ENCODE measurements at regions not wholly inside any gene's neighbourhood (a gene's known extent, or its start where the extent isn't known, plus 50 kb on each side); places are given as distances from the start of the nearest gene placed in this dataset.
"Not testable (repeated sequence)": the region's sequence is repeated elsewhere in the genome, so short reads cannot be mapped to it uniquely, and the experiment has no call there.

- no peak overlapping the region for H2BK12ac ChIP-seq (ENCODE audit: low read length)
- no peak overlapping the region for H3K4me2 ChIP-seq (ENCODE audit: low read length)
- H3K36me3 ChIP-seq (ENCODE audit: control insufficient read depth in 1 of 2, insufficient read depth in 2 of 2, low read length in 2 of 2): no peaks in the 10 kb centered on the region
- no peak overlapping the region for H4K91ac ChIP-seq (ENCODE audit: low read depth, low read length)
- no peak overlapping the region for H4K8ac ChIP-seq (ENCODE audit: low read depth, low read length)
- H3K23ac ChIP-seq (ENCODE audit: low read length): no peak overlapping the region
- no peaks in the 10 kb centered on the region for H3K4me1 ChIP-seq (ENCODE audit: control insufficient read depth in 1 of 2, insufficient read depth in 2 of 2, low read length in 2 of 2)
- no peak overlapping the region for H2BK120ac ChIP-seq (ENCODE audit: insufficient read depth, low read length, poor library complexity)
- no peaks in the 10 kb centered on the region for H3K9me3 ChIP-seq (ENCODE audit: insufficient read depth, low read depth, low read length)
- no CpG with 5 or more reads among the region's 2 CpGs for WGBS (ENCODE audit: extremely low coverage, insufficient coverage, insufficient read length)
- no peak overlapping the region for H2AFZ ChIP-seq (ENCODE audit: insufficient read depth, low read length, poor library complexity)
- H3K18ac ChIP-seq (ENCODE audit: low read length): no peak overlapping the region
- H3K4me3 ChIP-seq (ENCODE audit: low read depth, low read length): no peak overlapping the region
- H3K4ac ChIP-seq (ENCODE audit: low read depth, low read length): no peak overlapping the region
- no peak overlapping the region for H3K14ac ChIP-seq (ENCODE audit: low read length)
- no peak overlapping the region for H2BK5ac ChIP-seq (ENCODE audit: low read depth, low read length, poor library complexity)
- DNase-seq: no peak
- H3K27ac ChIP-seq (ENCODE audit: low read depth, low read length): no peak overlapping the region
- no peaks in the 10 kb centered on the region for H3K79me2 ChIP-seq (ENCODE audit: control insufficient read depth, insufficient read depth, low read length, poor library complexity)
- no peak overlapping the region for H2AK5ac ChIP-seq (ENCODE audit: low read length)
- no peaks in the 10 kb centered on the region for H3K27me3 ChIP-seq (ENCODE audit: insufficient read depth, low read length)
- no peaks in the 10 kb centered on the region for H3K79me1 ChIP-seq (ENCODE audit: low read length)
- H3K9ac ChIP-seq (ENCODE audit: low read length): no peak overlapping the region
- no peak overlapping the region for H4K12ac ChIP-seq (ENCODE audit: low read depth, low read length)
Observed at GRCh38 chr5:148739524-148739923, 85.2 kb upstream of the HTR4 start.

GRCh38 chr5:148740079-148740858 lies 85.9 kb upstream of the HTR4 start:
- Histone ChIP-seq H3K27ac (ENCODE audit: low read depth, low read length) (no peak overlapping the region), H3K18ac (ENCODE audit: low read length) (no peak overlapping the region), H4K91ac (ENCODE audit: low read depth, low read length) (no peak overlapping the region), H3K79me2 (ENCODE audit: control insufficient read depth, insufficient read depth, low read length, poor library complexity) (no peaks in the 10 kb centered on the region), H2BK120ac (ENCODE audit: insufficient read depth, low read length, poor library complexity) (no peak overlapping the region), H2BK12ac (ENCODE audit: low read length) (no peak overlapping the region), H3K4ac (ENCODE audit: low read depth, low read length) (no peak overlapping the region), H3K4me1 (ENCODE audit: control insufficient read depth in 1 of 2, insufficient read depth in 2 of 2, low read length in 2 of 2) (no peaks in the 10 kb centered on the region), H2BK5ac (ENCODE audit: low read depth, low read length, poor library complexity) (no peak overlapping the region), H3K23ac (ENCODE audit: low read length) (no peak overlapping the region), H4K8ac (ENCODE audit: low read depth, low read length) (no peak overlapping the region), H2AFZ (ENCODE audit: insufficient read depth, low read length, poor library complexity) (no peak overlapping the region), H3K36me3 (ENCODE audit: control insufficient read depth in 1 of 2, insufficient read depth in 2 of 2, low read length in 2 of 2) (no peaks in the 10 kb centered on the region), H4K12ac (ENCODE audit: low read depth, low read length) (no peak overlapping the region), H3K4me2 (ENCODE audit: low read length) (no peak overlapping the region), H3K4me3 (ENCODE audit: low read depth, low read length) (no peak overlapping the region), H3K27me3 (ENCODE audit: insufficient read depth, low read length) (no peaks in the 10 kb centered on the region), H3K14ac (ENCODE audit: low read length) (no peak overlapping the region), H3K9ac (ENCODE audit: low read length) (no peak overlapping the region), H3K79me1 (ENCODE audit: low read length) (no peaks in the 10 kb centered on the region), H3K9me3 (ENCODE audit: insufficient read depth, low read depth, low read length) (no peaks in the 10 kb centered on the region), H2AK5ac (ENCODE audit: low read length) (no peak overlapping the region)
- WGBS (ENCODE audit: extremely low coverage, insufficient coverage, insufficient read length): no CpG with 5 or more reads among the region's 8 CpGs
- no peak for DNase-seq

GRCh38 chr5:148740966-148741742 lies 85.3 kb upstream of the ADRB2 start:
- Histone ChIP-seq H2BK120ac (ENCODE audit: insufficient read depth, low read length, poor library complexity) (no peak overlapping the region), H2AFZ (ENCODE audit: insufficient read depth, low read length, poor library complexity) (no peak overlapping the region), H3K79me2 (ENCODE audit: control insufficient read depth, insufficient read depth, low read length, poor library complexity) (no peaks in the 10 kb centered on the region), H3K4me2 (ENCODE audit: low read length) (no peak overlapping the region), H3K4me1 (ENCODE audit: control insufficient read depth in 1 of 2, insufficient read depth in 2 of 2, low read length in 2 of 2) (no peaks in the 10 kb centered on the region), H2AK5ac (ENCODE audit: low read length) (no peak overlapping the region), H3K4ac (ENCODE audit: low read depth, low read length) (no peak overlapping the region), H3K14ac (ENCODE audit: low read length) (no peak overlapping the region), H3K9ac (ENCODE audit: low read length) (no peak overlapping the region), H2BK5ac (ENCODE audit: low read depth, low read length, poor library complexity) (no peak overlapping the region), H3K27me3 (ENCODE audit: insufficient read depth, low read length) (no peaks in the 10 kb centered on the region), H3K23ac (ENCODE audit: low read length) (no peak overlapping the region), H4K8ac (ENCODE audit: low read depth, low read length) (no peak overlapping the region), H3K36me3 (ENCODE audit: control insufficient read depth in 1 of 2, insufficient read depth in 2 of 2, low read length in 2 of 2) (no peaks in the 10 kb centered on the region), H3K4me3 (ENCODE audit: low read depth, low read length) (no peak overlapping the region), H4K12ac (ENCODE audit: low read depth, low read length) (no peak overlapping the region), H3K9me3 (ENCODE audit: insufficient read depth, low read depth, low read length) (no peaks in the 10 kb centered on the region), H3K79me1 (ENCODE audit: low read length) (no peaks in the 10 kb centered on the region), H3K18ac (ENCODE audit: low read length) (no peak overlapping the region), H4K91ac (ENCODE audit: low read depth, low read length) (no peak overlapping the region), H2BK12ac (ENCODE audit: low read length) (no peak overlapping the region), H3K27ac (ENCODE audit: low read depth, low read length) (no peak overlapping the region)
- WGBS (ENCODE audit: extremely low coverage, insufficient coverage, insufficient read length): no CpG with 5 or more reads among the region's 9 CpGs
- peak; percentile 22 to 78 for DNase-seq

GRCh38 chr5:148741766-148742165 lies 84.6 kb upstream of the ADRB2 start:
- H3K27me3 ChIP-seq (ENCODE audit: insufficient read depth, low read length); H3K4me2 ChIP-seq (ENCODE audit: low read length); H3K4me3 ChIP-seq (ENCODE audit: low read depth, low read length); H3K79me1 ChIP-seq (ENCODE audit: low read length); H3K4ac ChIP-seq (ENCODE audit: low read depth, low read length); H2BK120ac ChIP-seq (ENCODE audit: insufficient read depth, low read length, poor library complexity); H3K79me2 ChIP-seq (ENCODE audit: control insufficient read depth, insufficient read depth, low read length, poor library complexity); H2AFZ ChIP-seq (ENCODE audit: insufficient read depth, low read length, poor library complexity); H3K27ac ChIP-seq (ENCODE audit: low read depth, low read length); H3K23ac ChIP-seq (ENCODE audit: low read length); H3K18ac ChIP-seq (ENCODE audit: low read length); H3K4me1 ChIP-seq (ENCODE audit: control insufficient read depth in 1 of 2, insufficient read depth in 2 of 2, low read length in 2 of 2); H4K12ac ChIP-seq (ENCODE audit: low read depth, low read length); H2BK5ac ChIP-seq (ENCODE audit: low read depth, low read length, poor library complexity); H3K14ac ChIP-seq (ENCODE audit: low read length); H4K91ac ChIP-seq (ENCODE audit: low read depth, low read length); H4K8ac ChIP-seq (ENCODE audit: low read depth, low read length); H2BK12ac ChIP-seq (ENCODE audit: low read length); H3K9ac ChIP-seq (ENCODE audit: low read length); H2AK5ac ChIP-seq (ENCODE audit: low read length); DNase-seq; H3K36me3 ChIP-seq (ENCODE audit: control insufficient read depth in 1 of 2, insufficient read depth in 2 of 2, low read length in 2 of 2); H3K9me3 ChIP-seq (ENCODE audit: insufficient read depth, low read depth, low read length): not testable (repeated sequence)
- WGBS (ENCODE audit: extremely low coverage, insufficient coverage, insufficient read length): no CpG with 5 or more reads among the region's 3 CpGs

Measured in trophoblast cell (in vitro differentiated cells and primary cell).